ENCODE measurements at regions not wholly inside any gene's neighbourhood (a gene's known extent, or its start where the extent isn't known, plus 50 kb on each side); places are given as distances from the start of the nearest gene placed in this dataset.

DNA sequence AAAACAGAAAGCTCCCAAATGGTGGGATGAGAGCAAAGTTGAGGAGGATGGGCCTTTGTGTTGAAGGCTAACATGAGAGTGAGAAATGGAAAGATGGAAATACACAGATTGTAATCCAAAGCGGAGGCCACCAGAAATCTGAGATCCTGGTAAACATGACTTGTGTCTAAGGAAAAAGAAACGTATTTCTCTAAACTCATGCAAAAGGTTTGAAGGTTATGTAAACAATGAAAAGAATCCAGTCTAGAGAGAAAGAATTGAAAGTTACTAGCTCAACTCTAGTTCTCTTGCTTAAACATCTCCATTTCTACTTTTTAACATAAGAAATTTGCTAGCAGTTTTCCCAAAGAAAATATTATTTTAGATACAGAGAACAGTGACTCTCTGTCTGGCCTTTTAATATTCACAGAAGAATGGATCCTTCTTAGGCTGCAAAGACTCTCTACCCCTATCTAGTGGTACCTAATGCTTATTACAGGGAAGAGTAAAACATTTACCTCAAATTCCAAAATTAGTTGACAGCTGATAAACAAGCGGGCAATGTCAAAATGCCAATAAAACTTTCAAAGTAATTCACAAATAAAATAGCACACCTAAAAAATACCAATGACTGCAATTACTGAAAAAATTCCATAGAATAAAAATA lies 75.8 kb upstream of the SOX5 start:
- DNase-seq = no peak

DNA sequence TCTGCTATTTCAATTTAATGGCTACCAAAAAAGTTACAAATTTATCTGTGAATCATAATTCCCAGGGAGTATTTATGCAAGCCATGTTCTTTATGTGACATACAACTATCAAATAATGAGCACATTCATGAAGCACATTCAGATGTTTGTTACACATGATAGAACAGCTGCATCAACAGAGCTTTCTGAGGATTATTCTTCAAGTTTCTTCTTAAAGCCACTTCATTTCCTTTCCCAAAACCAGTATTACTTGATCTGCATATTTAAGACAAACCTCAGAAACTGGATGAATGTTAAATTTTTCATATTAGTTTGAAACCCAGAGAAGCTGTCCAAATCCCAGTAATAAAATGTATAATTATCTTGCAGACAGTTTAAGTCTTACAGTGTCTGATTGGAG lies 73.6 kb upstream of the SOX5 start:
- DNase-seq = no peak

DNA sequence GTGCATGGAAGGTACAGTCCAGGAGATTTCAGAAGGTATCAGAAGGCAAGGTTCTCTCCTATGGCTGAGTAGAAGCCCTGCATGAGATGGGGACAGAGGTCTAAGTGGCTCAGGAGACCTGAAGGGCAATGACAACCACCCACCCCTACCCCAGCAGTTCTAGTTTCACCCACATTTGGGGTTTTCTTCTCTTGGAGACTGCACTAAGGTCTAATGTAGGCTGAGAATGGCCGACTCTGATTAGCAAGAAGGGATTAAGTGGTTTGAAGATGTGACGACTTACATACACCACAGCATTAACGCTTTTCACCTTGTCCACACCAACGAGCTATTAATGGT lies 71.7 kb upstream of the SOX5 start:
- no peak for DNase-seq

DNA sequence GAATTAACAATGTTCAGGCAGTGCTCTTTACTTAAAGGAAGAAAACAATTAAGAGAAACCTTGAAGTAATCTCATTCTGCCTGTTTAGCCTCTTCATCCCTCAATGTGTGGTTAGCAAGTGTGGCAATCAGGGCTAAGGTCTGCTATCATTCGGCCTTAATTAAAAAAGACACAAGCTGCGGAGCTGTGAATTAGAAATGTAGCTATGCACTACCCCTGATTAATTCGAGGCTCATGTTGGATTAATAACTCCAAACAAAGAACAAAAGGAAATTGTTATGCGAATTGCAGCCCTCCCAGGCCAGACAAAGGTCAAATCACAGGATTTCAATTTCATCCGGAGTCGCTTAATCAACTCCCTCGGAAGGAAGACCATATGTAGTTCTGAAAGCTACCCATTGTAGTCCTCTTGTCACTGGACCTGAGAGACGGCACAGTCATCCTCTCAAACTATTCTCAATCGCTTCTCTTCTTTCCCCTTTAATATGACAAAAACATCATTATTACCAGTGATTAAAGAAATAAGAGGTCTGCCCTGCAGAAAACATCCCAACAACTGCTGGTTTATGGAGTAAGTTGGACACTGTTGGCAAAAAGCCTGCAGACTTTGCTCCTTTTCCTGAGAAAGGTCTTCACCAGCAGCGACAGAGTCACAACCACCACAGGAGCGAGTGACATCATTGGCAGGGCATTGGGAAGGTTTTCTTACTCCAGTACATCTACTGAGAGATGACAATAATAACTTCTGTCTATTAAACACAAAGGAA lies 71.1 kb upstream of the SOX5 start:
- DNase-seq = no peak

DNA sequence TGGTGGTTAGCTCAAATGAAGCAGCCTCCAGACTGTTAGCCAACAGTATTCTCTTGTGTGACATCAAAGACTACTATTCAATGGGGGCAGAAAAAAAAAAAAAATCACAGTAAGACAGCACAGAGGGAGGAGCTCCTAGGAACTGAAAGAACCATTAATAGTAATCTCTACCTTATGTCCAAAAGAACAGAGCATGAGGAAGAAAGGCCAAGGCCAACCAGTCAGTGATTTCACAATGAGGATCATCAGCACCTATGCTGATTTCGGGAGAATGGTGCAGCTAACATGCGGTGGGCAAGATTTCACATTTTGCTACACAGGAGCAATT lies 66.3 kb upstream of the SOX5 start:
- no peak for DNase-seq

DNA sequence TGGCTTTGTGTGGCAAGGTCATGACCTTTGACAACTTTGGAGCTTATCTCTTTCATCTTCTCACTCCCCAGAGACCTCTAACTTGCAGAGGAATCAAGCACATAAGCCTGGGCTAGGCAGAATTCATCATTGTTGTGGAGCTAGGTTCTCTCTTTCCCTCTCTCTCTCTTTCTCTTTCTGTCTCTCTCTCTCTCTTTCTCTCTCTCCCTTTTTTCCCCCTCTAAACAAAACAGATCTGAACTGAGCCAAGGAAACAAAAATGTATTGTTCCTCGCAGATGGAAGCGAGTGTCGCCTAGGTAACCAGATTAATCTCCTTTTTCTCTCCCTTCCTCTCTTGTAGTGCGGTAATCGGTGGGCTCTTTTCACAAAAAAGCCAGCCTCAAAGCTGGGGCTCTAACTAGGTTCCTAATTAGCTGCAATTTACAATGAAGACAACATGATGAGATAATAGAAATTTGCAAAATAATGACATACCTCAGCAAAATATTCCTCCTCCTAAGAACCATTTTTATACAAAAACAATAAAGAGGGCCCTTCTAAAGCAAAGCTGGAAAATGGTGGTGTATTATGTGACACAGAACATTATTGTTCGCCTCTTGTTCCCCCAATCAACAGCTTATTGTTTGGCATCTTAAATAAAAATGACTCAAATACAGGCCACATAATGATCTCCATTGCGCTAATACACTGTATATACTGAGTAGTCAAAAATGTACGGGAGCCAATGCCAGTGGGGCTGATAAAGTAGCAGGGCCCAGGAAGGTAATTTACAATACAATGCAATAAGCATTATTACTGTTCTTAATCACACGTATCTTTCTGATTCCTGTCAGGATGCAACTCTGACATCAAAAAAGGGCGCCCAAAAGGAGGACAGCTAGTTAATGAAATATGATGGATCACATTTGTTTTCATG lies 65.7 kb upstream of the SOX5 start:
- no peak for DNase-seq

DNA sequence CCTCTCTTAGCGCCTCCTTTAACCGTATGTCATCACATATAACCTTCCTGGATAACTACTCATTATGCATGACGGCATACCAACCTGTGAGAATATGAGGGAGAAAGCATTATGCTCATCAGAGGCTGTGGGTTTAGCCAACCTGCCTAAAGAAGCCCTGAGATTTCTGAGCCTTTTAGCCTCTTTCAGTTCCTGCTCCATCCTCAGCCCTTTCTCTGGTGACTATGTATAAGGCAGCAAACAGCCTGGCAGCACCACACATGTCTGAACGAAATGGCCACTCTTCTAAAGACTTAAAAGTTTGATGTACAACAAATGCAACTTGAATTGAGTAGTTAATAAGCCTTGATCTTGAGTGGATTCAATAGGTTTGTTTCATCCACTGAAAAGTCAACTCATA lies 64.8 kb upstream of the SOX5 start:
- DNase-seq = no peak

DNA sequence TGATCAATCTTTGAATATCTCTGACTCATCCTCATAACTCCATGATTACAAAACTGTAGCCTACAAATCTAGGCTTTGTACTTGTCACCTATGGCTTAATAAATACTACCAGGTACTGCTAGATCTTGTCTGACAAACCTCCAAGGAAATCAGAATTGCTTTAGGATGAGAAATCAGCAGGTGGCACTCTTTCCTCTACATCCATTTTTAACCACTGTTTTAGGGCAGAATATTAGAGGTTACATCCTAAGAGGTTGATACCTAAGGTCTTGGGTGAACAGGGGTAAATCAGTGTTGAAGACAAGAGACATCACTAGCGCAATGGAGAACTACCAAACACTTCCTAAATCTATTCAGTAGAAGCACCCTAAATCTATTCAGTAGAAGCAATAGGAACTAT lies 63.1 kb upstream of the SOX5 start:
- DNase-seq = no peak

DNA sequence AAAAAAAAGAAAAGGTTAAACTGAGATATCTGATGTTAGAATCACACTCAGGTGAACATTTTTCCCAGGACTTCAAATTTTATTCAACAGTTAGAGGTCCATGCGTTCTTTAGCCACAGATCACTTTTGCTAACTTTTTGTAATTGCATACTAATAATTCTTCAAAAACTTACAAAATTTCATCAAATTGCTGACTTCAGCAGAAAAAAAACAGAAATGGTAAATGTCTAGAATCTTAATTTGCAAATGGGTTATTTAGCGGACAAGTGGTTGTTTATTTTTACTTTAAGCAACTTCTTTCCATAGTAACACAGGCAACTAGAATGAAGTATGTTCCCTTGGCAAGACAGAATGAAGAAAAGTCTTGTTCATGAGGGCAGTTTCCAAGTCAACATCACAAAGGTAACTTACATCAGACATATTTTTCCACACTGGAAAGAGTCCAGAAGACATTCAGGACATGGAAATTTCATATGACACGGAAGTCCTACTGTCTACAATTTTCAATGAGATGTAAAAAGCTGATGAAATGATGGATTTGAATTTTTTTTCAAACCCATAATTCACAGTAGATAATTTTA lies 62.5 kb upstream of the SOX5 start:
- DNase-seq = no peak

DNA sequence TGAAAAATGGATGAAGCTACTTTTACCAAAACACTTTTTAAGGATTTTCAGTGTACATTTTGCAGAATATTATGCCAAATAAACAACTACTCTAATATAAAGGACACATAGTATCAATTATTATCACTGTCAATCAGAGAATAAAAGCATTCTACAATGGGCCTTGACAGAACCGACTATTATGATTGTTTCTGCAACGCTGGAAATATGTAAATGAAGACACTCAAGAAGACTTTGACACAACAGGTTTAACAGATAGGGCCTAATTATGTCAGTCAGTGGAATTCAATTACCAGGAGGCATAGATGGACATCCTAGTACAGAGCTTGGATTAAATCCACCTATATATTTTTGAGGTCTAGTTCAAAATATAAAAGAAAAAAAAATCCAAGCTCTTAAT lies 58.7 kb upstream of the SOX5 start:
- DNase-seq = no peak

Measured in NCI-H2107 (cell line).